IMR-90 (cell line): ENCODE measurements at regions not wholly inside any gene's neighbourhood (a gene's known extent, or its start where the extent isn't known, plus 50 kb on each side); places are given as distances from the start of the nearest gene placed in this dataset.

Experiments
- ATAC-seq: fragments of 200-7000 bp; cut with Tn5 transposase; 2 replicates; pipeline ENCODE4 v1.9.1; 2020; ENCODE audit warnings: low read depth, mild to moderate bottlenecking, moderate library complexity
- BruUV-seq: library from RNA; stranded (reverse); fragments of 400-500 nt; replicated peaks from 2 replicates; lab custom pipeline; 2021; lab: Mats Ljungman, UMichigan
- CTCF ChIA-PET: fragments of 300-600 bp; formaldehyde crosslinking; extraction: SDS; loops from one replicate; lab custom pipeline; 2021; ENCODE audit warnings: antibody characterized with exemption; lab: Yijun Ruan, JAX
- POLR2A ChIA-PET: fragments of 300-600 bp; sonication (Branson Sonifier 250); formaldehyde crosslinking; loops from one replicate; lab custom pipeline; 2022; ENCODE audit warnings: antibody characterized with exemption; ENCODE audit not compliant: unreplicated experiment; lab: Charles Lee
- DNase-seq: peaks from one replicate; pipeline ENCODE4 v3.0.0; 2013
- H2AFZ ChIP-seq: replicated peaks from 2 replicates; pipeline ENCODE3; 2013; ENCODE audit warnings: low read length, mild to moderate bottlenecking; ENCODE audit not compliant: poor library complexity
- H2AK5ac ChIP-seq: 2 replicates; pipeline ENCODE4 v1.6.1; 2013; ENCODE audit warnings: low read depth, low read length, inconsistent platforms
- H2AK9ac ChIP-seq: replicated peaks from 2 replicates; pipeline ENCODE3; 2013; ENCODE audit warnings: mild to moderate bottlenecking, low read depth, low read length, moderate library complexity; ENCODE audit not compliant: poor library complexity
- H2BK120ac ChIP-seq: 2 replicates; pipeline ENCODE4 v1.6.1; 2013; ENCODE audit warnings: low read depth, low read length, inconsistent platforms
- H2BK15ac ChIP-seq: 3 replicates; pipeline ENCODE4 v1.6.1; 2013; ENCODE audit warnings: low read depth, low read length, inconsistent platforms
- H2BK20ac ChIP-seq: 2 replicates; pipeline ENCODE4 v1.6.1; 2013; ENCODE audit warnings: low read depth, mild to moderate bottlenecking, inconsistent platforms, low read length, moderate library complexity
- H2BK5ac ChIP-seq: 2 replicates; pipeline ENCODE4 v1.6.1; 2013; ENCODE audit warnings: mild to moderate bottlenecking, low read depth, low read length, inconsistent platforms; ENCODE audit not compliant: poor library complexity, severe bottlenecking
- H3K14ac ChIP-seq: replicated peaks from 2 replicates; pipeline ENCODE4 v1.6.1; 2013; ENCODE audit warnings: low read depth, low read length, inconsistent platforms
- H3K18ac ChIP-seq: 2 replicates; pipeline ENCODE4 v1.6.1; 2013; ENCODE audit warnings: low read depth, low read length, control low read depth
- H3K23ac ChIP-seq: 2 replicates; pipeline ENCODE4 v1.6.1; 2013; ENCODE audit warnings: low read depth, low read length, inconsistent platforms
- H3K27ac ChIP-seq: 2 replicates; pipeline ENCODE4 v1.5.1; 2013; ENCODE audit warnings: mild to moderate bottlenecking, control low read depth, low read length; ENCODE audit not compliant: insufficient read depth
- H3K27me3 ChIP-seq: 2 replicates; pipeline ENCODE4 v1.6.1; 2013; ENCODE audit warnings: low read length; ENCODE audit not compliant: control insufficient read depth, insufficient read depth
- H3K36me3 ChIP-seq: 2 replicates; pipeline ENCODE4 v1.6.1; 2013; ENCODE audit warnings: low read length, mixed read lengths; ENCODE audit not compliant: control insufficient read depth, insufficient read depth
- H3K4ac ChIP-seq: 2 replicates; pipeline ENCODE4 v1.6.1; 2013; ENCODE audit warnings: low read depth, low read length, inconsistent platforms
- H3K4me1 ChIP-seq: 2 replicates; pipeline ENCODE4 v1.6.1; 2013; ENCODE audit warnings: low read length, mixed read lengths; ENCODE audit not compliant: control insufficient read depth, insufficient read depth
- H3K4me2 ChIP-seq: 2 replicates; pipeline ENCODE4 v1.6.1; 2013; ENCODE audit warnings: low read depth, mild to moderate bottlenecking, control low read depth, low read length, moderate library complexity
- H3K4me3 ChIP-seq: 2 replicates; pipeline ENCODE4 v1.5.1; 2013; ENCODE audit warnings: low read depth, mild to moderate bottlenecking, control low read depth, low read length, moderate library complexity; ENCODE audit not compliant: insufficient read depth
- H3K56ac ChIP-seq: 2 replicates; pipeline ENCODE4 v1.6.1; 2013; ENCODE audit warnings: low read length, inconsistent platforms; ENCODE audit not compliant: insufficient read depth; ENCODE audit errors: extremely low read depth
- H3K79me1 ChIP-seq, 2 experiments: 2 replicates each; pipeline ENCODE4 v1.6.1; 2013; ENCODE audit warnings: low read length in 2 of 2, inconsistent platforms in 1 of 2, low read depth in 1 of 2
- H3K9ac ChIP-seq: 2 replicates; pipeline ENCODE4 v1.6.1; 2013; ENCODE audit warnings: low read depth, low read length, control low read depth
- H3K9me1 ChIP-seq: 2 replicates; pipeline ENCODE4 v1.6.1; 2013; ENCODE audit warnings: low read length, inconsistent platforms; ENCODE audit not compliant: insufficient read depth
- H3K9me3 ChIP-seq: 2 replicates; pipeline ENCODE4 v1.6.1; 2013; ENCODE audit warnings: low read length; ENCODE audit not compliant: control insufficient read depth, insufficient read depth
- H4K20me1 ChIP-seq: 2 replicates; pipeline ENCODE4 v1.6.1; 2013; ENCODE audit warnings: low read length, inconsistent platforms; ENCODE audit not compliant: insufficient read depth
- H4K5ac ChIP-seq: 2 replicates; pipeline ENCODE4 v1.6.1; 2013; ENCODE audit warnings: mild to moderate bottlenecking, low read depth, low read length, control low read depth
- H4K8ac ChIP-seq, 2 experiments: 2 replicates each; pipeline ENCODE4 v1.6.1; 2013; ENCODE audit warnings: low read depth in 2 of 2, low read length in 2 of 2, control low read depth in 1 of 2, inconsistent platforms in 1 of 2
- H4K91ac ChIP-seq: 2 replicates; pipeline ENCODE4 v1.6.1; 2013; ENCODE audit warnings: low read depth, low read length, inconsistent platforms; ENCODE audit not compliant: insufficient read depth
- CHD1 ChIP-seq: IDR thresholded peaks from 2 replicates; pipeline ENCODE4 v1.6.1; 2012; ENCODE audit warnings: low read depth, low read length, improper control_type of control experiment
- FOS ChIP-seq: fragments of 150-350 bp; IDR thresholded peaks from 2 replicates; pipeline ENCODE4 v1.6.1; 2016; ENCODE audit warnings: low read depth, low read length
- MAZ ChIP-seq: IDR thresholded peaks from 2 replicates; pipeline ENCODE4 v1.6.1; 2012; ENCODE audit warnings: low read depth, mild to moderate bottlenecking, low read length, improper control_type of control experiment, moderate library complexity, borderline replicate concordance
- MXI1 ChIP-seq: IDR thresholded peaks from 2 replicates; pipeline ENCODE4 v1.6.1; 2012; ENCODE audit warnings: low read depth, mild to moderate bottlenecking, low read length, moderate library complexity, borderline replicate concordance
- RCOR1 ChIP-seq: IDR thresholded peaks from 2 replicates; pipeline ENCODE4 v1.6.1; 2012; ENCODE audit warnings: mild to moderate bottlenecking, low read length, improper control_type of control experiment; ENCODE audit not compliant: insufficient replicate concordance
- WGBS, 2 experiments: methylation state at CpG; one replicate each; pipeline versions ENCODE4 v1.1.5 to v1.1.7; 2013; ENCODE audit warnings: missing lambda C conversion rate in 2 of 2; ENCODE audit not compliant: insufficient read length in 1 of 2; ENCODE audit errors: extremely low coverage in 2 of 2; 5-methylcytosine and 5-hydroxymethylcytosine counted together
- dilution Hi-C: fragments of 300-500 bp; cut with HindIII; formaldehyde crosslinking; loops from one replicate; pipeline ENCODE4 v1.14.3; 2018; ENCODE audit warnings: low sequenced_read_pairs; ENCODE audit not compliant: unreplicated experiment
- in situ Hi-C: fragments of 300-500 bp; cut with MboI; formaldehyde crosslinking; loops from 3 replicates; pipeline ENCODE4 v1.14.3; 2019; ENCODE audit warnings: low sequenced_read_pairs, inconsistent platforms, mixed read lengths
- intact Hi-C: fragments of 100-400 bp; cut with micrococcal nuclease; formaldehyde crosslinking; loops from 2 replicates; pipeline ENCODE4 v1.10.0; 2022

GRCh38 chr6:8274226-8274625 is 161.1 kb downstream of the SLC35B3 start:
- H2BK15ac ChIP-seq, result no peak overlapping the region
- POLR2A ChIA-PET, result no interaction called here
- H3K4me2 ChIP-seq, result no peak overlapping the region
- dilution Hi-C loops, result no loop called here
- H4K91ac ChIP-seq, result no peak overlapping the region
- no peaks in the 10 kb centered on the region for H3K79me1 ChIP-seq
- WGBS, 2 experiments, result no CpG with 5 or more reads among the region's 3 CpGs
- DNase-seq, result no peak
- CTCF ChIA-PET, result no interaction called here
- H3K4me1 ChIP-seq, result no peaks in the 10 kb centered on the region
- no peak overlapping the region for H3K4ac ChIP-seq
- H4K5ac ChIP-seq, result no peak overlapping the region
- no peak overlapping the region for H3K9ac ChIP-seq
- in situ Hi-C loops, result no loop called here
- H3K27me3 ChIP-seq, result no peaks in the 10 kb centered on the region
- H2BK120ac ChIP-seq, result no peak overlapping the region
- H3K56ac ChIP-seq, result no peak overlapping the region
- no peak overlapping the region for H3K27ac ChIP-seq
- intact Hi-C loops, result no loop called here
- ATAC-seq, result no peak
- no peak overlapping the region for H2BK5ac ChIP-seq
- no peak overlapping the region for H3K23ac ChIP-seq
- H3K36me3 ChIP-seq, result no peaks in the 10 kb centered on the region
- no peak overlapping the region for H2AK5ac ChIP-seq
- BruUV-seq, result no TSS peak
- no peak overlapping the region for H4K8ac ChIP-seq
- peaks cover 5% of the 10 kb centered on the region for H3K9me3 ChIP-seq
- H3K18ac ChIP-seq, result no peak overlapping the region
- H3K14ac ChIP-seq, result no peak overlapping the region
- H2AK9ac ChIP-seq, result no peak overlapping the region
- TF ChIP-seq RCOR1 (no peak), MXI1 (no peak), FOS (no peak), CHD1 (no peak), MAZ (no peak)
- no peak overlapping the region for H3K4me3 ChIP-seq
- no peak overlapping the region for H2BK20ac ChIP-seq
- H2AFZ ChIP-seq, result no peak overlapping the region
- H3K9me1 ChIP-seq, result no peaks in the 10 kb centered on the region
- no peaks in the 10 kb centered on the region for H4K20me1 ChIP-seq
